Stimulated activated CD8-positive, alpha-beta memory T cell treated with anti-CD3 and anti-CD28 coated beads, Interleukin-12 subunit alpha, Interleukin-12 subunit beta, amount 100 ng/mL, for 24 hours (primary cell): ENCODE measurements at regions not wholly inside any gene's neighbourhood (a gene's known extent, or its start where the extent isn't known, plus 50 kb on each side); places are given as distances from the start of the nearest gene placed in this dataset.

Experiments
- DNase-seq: peaks from one replicate; pipeline ENCODE4 v3.0.0-alpha.2; 2020; ENCODE audit errors: extremely low read depth

DNA sequence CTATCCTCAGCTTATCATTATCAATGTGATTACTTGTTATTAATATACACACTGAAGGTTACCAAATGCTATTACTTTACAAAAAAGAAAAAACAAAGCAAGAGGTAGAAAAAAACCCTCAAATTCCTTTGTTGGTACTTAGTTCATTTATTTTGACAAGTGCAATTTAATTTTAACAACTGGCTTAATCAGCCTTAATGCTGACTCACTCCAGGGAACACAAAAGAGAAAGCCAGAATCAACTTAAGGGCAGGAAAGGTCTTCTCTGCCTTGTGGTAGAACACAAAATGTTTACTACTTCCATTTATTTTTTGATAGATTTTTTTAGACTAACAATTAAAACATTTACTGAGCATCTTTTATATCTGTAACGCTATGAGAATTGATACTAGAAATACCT, 417.1 kb downstream of the PCDH17 start:
- no peak for DNase-seq

DNA sequence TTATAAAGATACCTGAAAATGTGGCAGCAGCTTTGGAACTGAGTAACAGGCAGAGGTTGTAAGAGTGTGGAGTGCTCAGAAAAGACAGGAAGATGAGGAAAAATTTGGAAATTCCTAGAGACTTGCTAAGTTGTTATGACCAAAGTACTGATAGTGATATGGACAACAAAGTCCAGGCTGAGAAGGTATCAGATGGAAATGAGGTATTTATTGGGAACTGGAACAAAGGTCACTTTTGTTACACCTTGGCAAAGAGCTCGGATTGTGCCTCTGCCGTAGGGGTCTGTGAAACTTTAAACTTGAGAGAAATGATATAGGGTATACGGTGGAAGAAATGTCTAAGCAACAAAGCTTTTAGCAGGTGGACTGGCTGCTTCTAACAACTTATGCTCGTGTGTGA, 419.9 kb downstream of the PCDH17 start:
- DNase-seq: no peak

DNA sequence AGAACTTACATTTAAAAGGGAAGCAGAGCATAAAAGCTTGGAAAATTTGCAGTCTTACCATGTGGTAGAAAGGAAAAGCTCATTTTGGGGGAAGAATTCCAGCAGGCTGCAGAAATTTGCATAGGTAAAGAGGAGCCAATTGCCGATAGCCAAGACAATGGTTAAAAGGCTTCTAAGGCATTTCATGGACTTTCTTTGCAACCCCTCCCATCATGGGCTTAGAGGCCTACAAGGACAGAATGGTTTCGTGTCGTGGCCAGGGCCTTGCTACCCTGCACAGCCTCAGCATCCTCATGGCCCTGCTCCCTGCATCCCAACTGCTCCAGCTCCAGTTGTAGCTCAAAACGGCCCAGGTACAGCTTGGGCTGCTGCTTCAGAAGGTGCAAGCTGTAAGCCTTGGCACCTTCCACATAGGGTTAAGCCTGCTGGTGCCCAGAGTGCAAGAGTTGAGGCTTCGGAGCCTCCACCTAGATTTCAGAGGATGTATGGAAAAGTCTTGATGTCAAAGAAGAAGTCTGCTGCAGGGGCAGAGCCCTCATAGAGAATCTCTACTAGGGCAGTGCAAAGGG, 420.3 kb downstream of the PCDH17 start:
- DNase-seq: no peak

DNA sequence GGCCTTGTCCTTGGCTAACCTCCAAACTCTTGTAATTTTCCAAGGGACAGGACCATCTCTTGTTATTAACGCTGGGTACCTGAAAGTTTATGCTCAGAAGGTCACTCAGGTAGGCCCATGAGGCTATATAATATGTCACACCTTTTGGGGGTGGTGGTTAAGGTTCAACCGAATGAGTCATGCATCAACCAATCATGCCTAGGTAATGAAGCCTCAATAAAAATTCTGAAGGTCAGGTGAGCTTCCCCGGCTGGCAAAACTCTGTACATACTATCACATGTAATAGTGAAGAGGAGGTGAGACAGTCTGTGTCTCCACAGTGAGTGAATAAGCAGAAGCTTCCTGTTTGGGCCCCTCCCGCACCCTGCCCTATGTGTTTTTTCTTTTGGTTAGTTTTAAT, 424.9 kb downstream of the PCDH17 start:
- no peak for DNase-seq

DNA sequence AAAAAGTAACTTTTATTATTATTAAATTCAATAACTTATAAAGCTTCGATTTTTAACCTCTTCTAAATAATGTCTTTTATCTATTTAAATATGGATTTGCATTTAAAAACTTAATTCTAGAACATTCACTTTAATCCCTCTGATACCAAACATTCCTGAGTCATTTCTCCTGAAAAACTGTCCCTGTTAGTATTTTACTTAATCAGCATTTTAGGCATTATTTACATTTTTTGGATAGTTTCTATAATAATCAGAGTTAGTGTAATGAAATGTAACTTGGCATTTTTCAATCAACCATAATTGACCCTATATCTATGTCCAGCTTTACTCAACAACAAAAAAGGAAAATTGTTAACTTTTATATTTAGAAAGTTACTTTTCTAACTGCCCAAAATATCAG, 428.1 kb downstream of the PCDH17 start:
- no peak for DNase-seq

DNA sequence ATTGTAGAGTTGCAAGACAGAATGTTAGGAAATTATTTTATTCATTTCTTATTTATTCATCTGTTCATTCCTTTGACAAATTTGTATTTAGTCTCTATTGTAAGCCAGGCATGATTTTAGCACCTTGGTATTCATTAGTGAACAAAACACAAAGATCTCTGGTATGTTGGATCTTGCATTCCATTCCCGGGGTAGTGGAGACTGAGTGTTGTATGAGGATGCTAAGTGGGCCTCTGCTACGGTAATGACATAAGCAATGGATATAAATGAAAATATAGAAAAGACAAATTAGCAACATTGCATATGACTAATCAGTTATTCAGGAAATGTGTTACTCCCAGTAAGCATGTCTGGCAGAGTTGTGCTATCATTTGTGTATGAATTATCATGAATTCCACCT, 449.3 kb downstream of the PCDH17 start:
- no peak for DNase-seq

DNA sequence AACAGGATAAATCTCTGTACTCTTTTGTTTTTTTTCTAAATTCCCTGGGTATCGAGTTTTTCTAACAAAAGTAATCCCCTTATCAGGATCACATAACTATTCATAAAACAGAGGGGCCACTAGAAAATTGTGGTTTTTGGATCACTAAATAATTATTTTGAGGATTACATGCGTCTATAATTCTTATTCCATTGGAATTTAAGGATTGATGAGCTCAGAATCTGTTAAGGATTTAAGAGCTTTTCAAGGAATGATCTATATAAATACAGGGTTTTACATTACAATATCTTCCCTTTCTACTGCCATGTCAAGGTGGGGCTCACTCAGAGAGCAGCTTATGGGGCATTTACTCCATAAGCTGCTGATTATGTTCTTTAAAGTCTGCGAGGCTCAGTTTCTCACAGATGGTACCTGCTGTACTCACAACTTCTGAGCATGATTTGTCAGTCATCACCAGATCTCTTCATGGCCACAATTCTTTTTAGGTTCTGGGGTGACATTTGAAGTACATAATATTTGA, 449.8 kb downstream of the PCDH17 start:
- DNase-seq: no peak

DNA sequence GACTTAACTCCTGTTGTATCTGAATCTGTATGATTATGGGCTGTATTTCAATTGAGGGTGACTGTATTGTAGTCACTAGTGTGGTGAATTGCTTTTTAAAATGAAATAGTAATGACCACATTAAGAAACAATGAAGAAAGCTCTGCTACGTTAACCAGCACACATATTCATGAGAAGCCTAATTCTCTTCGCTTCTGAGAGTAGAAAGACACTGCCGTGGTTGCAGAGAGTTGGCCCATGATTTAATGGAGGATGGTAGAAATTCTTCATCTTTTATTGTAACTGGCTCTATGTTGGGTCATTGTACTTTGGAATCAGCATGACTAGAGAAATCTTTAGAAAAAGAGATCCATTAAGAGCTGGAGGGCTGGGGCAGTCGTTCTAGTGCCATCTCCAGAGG, 451.5 kb downstream of the PCDH17 start:
- DNase-seq: no peak

DNA sequence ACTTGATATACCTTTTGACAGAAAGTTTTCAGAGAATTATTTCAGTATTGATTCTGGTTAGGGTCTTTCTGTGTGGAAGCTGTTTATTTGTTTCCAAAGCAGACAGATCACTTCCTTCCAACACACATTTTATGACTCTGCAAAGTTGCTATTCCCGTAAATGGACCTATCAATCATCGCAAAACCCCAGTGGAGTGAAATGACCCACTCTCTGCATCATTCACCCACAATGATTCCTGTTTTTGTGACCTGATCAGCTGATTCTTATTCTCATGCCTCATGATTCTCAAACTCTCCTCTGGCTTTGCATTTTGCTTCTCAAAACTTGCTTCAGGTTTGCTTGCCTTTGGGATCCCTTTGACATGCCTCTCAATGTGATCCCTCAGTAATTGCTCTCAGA, 453.7 kb downstream of the PCDH17 start:
- no peak for DNase-seq

DNA sequence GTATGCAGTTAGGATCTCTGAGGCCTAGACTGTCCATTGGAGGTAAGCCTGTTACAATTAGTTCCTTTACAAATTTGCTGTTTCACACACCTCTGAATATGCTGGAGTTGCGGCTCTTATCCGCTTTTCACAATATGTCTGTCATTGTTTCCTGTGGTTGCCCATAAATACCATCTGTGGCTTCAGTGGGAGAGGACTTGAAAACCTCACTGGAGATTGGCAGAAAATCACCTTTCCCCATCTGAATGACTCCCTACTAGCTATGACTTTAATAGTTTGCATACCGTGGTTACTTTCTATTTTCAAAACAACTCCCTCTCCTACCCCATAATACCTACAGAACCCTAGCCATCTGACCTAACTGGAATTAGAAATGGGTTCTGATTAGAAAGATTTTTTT, 454.3 kb downstream of the PCDH17 start:
- no peak for DNase-seq

DNA sequence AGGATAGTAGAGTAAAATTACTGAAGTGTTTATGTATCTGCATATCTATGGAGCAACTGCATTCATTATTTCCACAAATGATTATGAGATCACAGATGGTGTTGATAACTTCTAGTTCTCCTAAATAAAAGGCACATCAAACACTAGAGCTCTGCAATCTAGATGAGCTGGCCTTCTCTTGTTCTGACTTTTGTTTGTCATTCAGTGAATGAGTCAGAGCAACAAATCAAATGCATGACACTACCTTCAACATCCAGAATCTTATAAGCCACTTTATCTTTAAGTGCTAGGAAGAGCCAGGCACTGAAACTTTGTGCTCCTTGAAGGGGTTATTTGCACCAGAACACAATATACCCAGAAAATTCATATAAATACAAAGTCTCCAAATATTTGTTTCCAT, 456.0 kb downstream of the PCDH17 start:
- DNase-seq: no peak

DNA sequence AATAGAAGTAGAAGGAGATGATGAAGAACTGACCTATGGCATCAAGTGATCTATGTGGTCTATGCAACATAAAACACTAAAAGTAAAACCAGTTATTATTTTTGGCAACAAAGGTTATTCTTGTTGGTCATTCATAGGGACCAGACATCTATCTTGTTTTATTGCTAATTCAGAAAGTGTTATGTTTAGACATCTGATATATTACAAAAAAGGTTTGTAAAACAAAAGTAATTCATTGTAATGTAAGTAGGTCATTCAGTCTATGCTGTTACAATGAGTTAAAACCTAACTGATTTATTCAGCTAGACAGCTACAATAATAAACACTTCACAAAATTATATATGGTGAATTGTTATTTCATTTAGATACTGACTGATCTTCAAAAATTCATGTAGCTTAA, 461.9 kb downstream of the PCDH17 start:
- DNase-seq: no peak

DNA sequence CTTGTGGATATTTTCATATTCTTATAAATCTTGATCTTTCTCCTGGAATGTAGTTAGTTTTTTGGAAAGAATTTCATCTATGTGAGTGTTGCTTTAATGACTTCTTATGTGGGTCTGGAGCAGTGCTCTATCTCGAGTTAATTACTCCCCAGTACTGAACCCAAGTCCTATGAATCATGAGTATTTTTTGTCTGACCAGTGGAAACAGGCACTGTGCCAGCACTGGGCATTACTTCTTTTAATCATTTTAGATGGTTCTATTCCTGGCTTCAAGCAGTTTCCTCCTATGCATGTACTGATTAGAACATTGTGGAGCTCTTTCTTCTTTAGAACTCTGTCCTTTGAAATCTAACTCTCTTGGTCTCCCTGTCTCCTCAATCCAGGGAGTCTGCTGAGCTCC, 466.3 kb downstream of the PCDH17 start:
- DNase-seq: no peak

DNA sequence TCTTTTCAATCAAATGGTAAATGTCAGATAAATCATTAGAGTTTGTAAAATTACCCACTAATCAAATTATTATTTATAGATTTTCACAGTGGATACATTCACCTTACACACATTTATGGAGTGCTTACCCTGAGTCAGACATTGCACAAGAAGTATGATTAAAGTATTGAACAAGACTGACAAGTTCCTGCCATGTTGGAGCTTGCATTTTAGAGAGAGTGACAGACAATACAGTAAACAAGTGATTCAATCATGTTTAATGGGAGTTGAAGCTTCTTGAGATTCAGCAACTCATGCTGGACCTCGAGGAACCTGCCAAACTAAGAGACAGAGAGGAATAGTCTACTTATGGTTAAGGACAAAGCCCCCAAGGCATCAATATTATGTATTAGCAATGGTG, 487.8 kb downstream of the PCDH17 start:
- no peak for DNase-seq

DNA sequence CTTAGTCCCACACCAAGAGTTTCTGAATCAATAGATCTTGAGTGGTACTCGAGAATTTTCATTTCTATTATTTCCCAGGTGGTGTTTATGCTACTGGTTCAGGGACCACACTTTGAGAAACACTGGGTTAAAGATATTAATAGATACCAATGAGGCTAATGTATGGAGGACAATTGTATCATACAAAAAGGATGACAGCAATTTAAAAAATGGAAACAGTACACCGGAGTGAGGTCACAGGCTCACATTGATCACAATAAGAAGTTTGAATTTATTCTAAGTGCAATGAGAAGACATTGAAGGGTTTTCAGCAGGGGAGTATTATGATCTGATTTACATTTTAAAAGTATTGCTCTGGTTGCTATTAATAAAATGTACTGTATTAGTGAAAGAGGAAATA, 488.3 kb downstream of the PCDH17 start:
- no peak for DNase-seq

DNA sequence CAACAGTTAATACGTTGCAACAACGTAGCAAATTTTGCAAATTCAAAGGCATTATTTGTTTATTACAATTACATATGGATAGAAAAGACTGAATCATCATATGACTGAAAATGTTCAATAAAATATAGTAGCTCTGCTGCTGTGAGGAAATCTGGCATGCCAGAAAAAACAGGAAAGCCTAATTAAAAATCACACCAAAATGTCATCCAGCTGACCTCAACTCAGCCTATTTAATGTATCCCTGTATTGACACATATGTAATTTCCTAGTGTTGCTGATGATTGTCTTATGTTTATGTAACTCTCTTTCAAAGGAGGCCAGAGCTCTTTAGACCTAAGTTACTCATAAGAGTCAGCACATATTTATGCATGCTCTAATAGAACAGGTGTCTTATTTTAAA, 495.0 kb downstream of the PCDH17 start:
- no peak for DNase-seq

DNA sequence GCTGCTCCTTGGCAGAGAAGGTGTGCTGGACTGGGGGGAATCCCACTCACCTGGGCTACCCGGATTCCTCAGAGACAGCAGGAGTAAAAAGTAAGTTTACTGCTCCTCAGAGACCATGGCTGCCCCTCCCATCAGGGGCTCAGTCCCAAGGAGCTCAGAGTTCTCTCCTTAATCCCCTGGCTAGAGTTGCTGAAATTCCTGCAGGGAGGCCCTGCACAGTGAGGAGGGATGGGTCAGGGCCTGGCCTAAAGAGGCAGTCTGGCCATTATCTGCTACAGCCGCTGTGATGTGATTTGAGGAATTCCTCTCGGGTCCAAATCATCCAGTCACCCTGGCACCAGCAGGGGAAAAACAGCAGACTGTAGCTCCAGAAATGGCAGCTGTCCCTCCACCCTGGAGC, 502.5 kb downstream of the PCDH17 start:
- DNase-seq: no peak

DNA sequence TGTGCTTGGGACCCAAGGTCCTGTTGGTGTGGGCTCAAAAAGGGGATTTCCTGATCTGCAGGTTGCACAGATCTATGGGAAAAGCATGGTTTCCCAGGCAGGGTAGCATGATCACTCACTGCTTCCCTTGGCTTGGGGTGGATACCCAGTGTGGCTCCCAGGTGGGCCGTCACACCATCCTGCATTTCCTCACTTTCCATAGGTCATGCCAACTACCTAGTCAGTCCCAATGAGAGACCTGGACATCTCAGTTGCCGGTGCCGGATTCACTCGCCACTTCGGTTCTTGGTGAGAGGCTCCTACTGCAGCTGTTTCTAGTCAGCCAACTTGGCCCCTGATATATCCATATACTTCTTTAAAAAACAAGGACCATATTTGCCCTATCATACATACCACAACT, 503.0 kb downstream of the PCDH17 start:
- DNase-seq: no peak

DNA sequence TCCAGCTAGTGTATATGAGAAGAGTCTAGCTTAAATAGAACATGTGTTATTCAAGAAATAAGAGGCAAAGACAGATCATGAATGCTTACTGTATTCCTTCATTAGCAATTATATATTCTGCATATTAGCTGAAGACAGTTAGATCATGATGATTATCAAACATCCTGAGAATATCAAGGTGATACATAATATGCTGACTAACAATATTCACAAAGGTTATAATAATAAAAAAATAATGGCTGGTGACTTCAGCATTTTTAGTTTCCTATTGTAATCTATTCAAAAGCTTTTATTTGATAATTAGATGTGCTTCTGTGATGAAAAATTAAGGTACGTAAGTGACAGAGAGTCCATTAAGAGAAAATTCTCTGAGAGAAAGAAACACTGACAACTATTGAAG, 511.4 kb downstream of the PCDH17 start:
- no peak for DNase-seq

DNA sequence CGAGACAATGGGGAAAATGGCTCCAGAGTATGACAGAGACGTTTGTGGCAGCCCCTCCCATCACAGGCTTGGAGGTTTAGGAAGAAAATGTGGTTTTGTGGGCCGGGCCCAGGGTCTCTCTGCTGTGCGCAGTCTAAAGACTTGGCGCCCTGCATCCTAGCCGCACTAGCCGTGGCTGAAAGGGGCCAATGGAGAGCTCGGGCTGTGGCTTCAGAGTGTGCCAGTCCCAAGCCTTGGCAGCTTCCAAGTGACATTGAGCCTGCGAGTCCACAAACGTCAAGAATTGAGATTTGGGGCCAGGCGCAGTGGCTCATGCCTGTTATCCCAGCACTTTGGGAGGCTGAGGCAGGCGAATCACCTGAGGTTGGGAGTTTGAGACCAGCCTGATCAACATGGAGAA, 513.1 kb downstream of the PCDH17 start:
- no peak for DNase-seq

DNA sequence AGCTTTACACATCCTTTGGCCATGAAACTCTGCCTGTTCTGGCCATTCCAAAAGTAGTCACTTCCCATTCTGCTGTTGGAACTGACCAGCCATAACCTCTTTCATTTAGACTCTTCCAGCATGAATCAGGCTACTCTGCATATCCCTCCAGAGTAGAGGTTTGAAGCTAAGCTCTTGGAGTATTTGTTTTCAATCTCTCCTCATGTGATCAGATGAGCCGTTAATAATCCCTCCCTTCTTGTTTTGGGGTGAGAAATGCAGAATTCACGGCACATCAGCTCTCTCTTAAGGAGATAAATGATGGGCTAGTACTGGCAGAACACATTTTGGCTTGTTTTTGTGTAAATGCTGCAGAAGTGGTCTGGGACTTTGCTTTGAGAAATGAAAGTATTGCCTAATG, 519.9 kb downstream of the PCDH17 start:
- no peak for DNase-seq

DNA sequence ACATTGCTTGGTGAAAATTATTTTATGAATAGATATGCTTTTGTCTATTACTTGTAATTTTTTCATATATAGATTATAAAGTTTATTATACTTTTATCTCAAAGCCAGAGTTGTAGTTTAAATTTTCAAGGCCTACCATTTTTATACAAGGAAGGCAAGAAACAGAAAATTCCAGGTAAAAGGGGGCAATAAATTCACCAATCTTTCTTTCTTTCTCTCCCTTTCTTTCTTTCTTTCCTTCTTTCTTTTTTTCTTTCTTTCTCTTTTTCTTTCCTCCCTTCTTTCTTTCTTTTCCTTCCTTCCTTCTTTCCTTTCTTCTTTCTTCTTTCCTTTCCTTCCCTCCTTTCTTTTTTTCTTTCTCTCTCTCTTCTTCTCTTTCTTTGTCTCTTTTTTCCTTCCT, 529.4 kb downstream of the PCDH17 start:
- DNase-seq: no peak

DNA sequence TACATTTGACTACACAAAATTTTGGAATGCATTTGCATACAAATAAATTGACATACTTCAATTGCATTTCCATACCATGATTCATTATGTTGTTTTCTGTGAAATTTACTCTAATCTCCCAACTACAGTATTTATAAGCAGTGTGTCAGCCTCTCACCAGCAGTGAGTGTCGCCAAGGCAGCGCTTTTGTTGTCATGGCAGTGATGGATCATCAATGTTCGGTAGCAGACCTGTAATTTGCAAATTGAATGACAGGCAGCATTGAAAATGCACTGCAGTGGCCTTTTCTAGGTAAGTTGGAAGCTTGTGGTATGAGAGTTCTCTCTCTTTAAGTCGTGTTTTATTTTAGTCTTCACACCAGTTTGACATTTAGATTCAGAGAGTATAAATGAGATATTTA, 534.1 kb downstream of the PCDH17 start:
- DNase-seq: no peak

DNA sequence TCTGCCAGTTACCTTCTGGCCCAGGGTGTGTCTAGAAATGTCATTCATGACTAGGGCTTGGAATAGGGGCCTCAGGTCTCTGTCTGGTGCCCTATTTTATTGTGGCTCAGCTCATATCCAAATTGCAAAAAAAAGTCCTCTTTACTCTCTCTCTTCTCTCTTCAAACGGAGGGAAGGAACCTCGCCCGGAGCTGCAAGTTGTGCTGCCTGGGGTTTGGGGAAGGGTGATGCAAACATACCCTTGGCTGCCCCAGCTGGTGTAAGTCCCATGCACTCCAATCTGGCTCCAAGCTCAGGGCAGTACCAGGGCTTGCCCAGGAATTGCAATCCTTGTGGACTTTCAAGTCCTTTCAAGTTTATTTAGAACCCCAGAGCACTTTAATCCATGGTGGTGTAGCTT, 549.6 kb downstream of the PCDH17 start:
- DNase-seq: no peak

DNA sequence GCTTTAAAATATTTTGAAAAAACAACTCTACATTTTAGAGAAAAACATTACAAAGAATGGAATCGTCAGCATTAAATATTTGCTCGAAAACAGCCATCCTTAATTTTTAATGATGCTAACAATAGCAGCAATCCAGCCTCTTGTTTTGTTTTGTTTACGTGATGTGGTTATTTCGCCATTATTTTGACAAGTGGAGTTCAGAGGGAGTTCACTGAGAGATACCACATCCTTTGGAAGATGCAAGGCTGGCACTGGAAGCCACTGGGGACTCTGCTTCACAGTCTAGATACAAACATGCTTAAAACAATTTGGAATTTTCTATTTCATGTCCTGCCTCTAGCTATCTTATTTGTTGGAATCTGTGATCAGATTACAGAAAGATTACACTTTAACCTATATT, 556.3 kb downstream of the PCDH17 start:
- DNase-seq: no peak
